Breast epithelium (tissue), 4 donors: ENCODE measurements at regions not wholly inside any gene's neighbourhood (a gene's known extent, or its start where the extent isn't known, plus 50 kb on each side); places are given as distances from the start of the nearest gene placed in this dataset.

Source experiments
- DNase-seq, 2 donors: peaks; one replicate each; pipeline ENCODE4 v3.0.0-alpha.2; 2019; ENCODE audit warnings: low spot score in 2 of 2
- H3K27ac ChIP-seq, 2 donors: fragments of 200-600 bp; sonication (generic) in 1 of 2; one replicate each; pipeline ENCODE4 v1.5.1; 2016 to 2019; ENCODE audit warnings: mild to moderate bottlenecking in 1 of 2
- H3K27me3 ChIP-seq, 2 donors: fragments of 200-600 bp; sonication (generic) in 1 of 2; one replicate each; pipeline versions ENCODE4 v1.5.1 to v1.6.0; 2017 to 2019; ENCODE audit warnings: control low read depth in 1 of 2, mild to moderate bottlenecking in 1 of 2
- H3K36me3 ChIP-seq: fragments of 200-600 bp; one replicate; pipeline ENCODE4 v1.5.1; 2019
- H3K4me1 ChIP-seq, 2 donors: fragments of 200-600 bp; sonication (generic); one replicate each; pipeline ENCODE4 v1.5.1; 2016 to 2019; ENCODE audit warnings: control low read depth in 1 of 2
- H3K4me3 ChIP-seq, 3 donors: fragments of 200-600 bp; sonication (generic); 1 replicate in 2 of 3; 2 replicates in 1 of 3; pipeline ENCODE4 v1.5.1; 2016 to 2019; ENCODE audit warnings: mild to moderate bottlenecking in 3 of 3, moderate library complexity in 2 of 3
- H3K9me3 ChIP-seq, 2 donors: fragments of 200-600 bp; sonication (generic) in 1 of 2; one replicate each; pipeline ENCODE4 v1.5.1; 2016 to 2019; ENCODE audit warnings: control low read depth in 1 of 2
- POLR2A ChIP-seq: fragments of 450-650 bp; IDR thresholded peaks from one replicate; pipeline ENCODE4 v1.6.1; 2016; ENCODE audit warnings: antibody characterized with exemption, mild to moderate bottlenecking, moderate library complexity
- POLR2AphosphoS5 ChIP-seq, 3 donors: sonication (generic); formaldehyde crosslinking; IDR thresholded peaks; one replicate each; pipeline ENCODE4 v1.6.1; 2017; ENCODE audit warnings: antibody characterized with exemption in 3 of 3
- intact Hi-C: fragments of 100-400 bp; cut with DNase I; formaldehyde crosslinking; loops from one replicate; pipeline ENCODE4 v1.15.1; 2023; ENCODE audit warnings: low total_unique reads
- TF ChIP-seq, protein P1 (sequence below), 3 donors: fragments of 450-650 bp; IDR thresholded peaks; one replicate each; pipeline ENCODE4 v1.5.1; 2016 to 2017; ENCODE audit warnings: antibody characterized with exemption in 3 of 3, mild to moderate bottlenecking in 3 of 3, moderate library complexity in 3 of 3

DNA sequence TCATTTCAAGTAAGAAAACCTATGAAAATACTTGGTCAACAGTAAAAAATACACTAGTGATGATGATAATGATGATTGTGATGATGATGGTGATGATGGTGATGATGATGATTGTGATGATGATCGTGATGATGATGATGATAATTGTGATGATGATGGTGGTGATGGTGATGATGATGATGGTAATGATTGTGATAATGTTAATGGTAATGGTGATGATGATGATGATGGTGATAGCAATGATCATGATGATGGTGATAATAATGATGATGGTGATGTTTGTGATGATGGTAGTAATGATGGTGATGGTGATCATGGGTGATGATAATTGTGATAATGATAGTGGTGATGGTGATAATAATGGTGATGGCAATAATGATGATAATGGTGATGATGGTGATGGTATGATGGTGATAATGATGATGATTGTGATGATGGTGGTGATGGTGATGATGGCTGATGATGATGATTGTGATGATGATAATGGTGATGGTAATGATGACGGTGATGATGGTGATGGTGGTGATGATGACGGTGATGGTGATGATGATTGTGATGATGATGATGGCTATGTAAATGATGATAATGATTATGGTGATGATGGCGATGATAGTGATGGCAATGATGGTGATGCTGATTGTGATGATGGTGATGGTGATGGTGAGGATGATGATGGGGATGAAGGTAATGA lies 62.1 kb downstream of the VCX3A start:
- intact Hi-C loops = no loop called here
- DNase-seq = no peak
- no peaks in the 10 kb centered on the region for H3K27me3 ChIP-seq
- TF ChIP-seq POLR2A = no peak
- no peak for TF ChIP-seq POLR2AphosphoS5 (IDR thresholded peaks at IDR 0.05)
- TF ChIP-seq, protein P1, sequence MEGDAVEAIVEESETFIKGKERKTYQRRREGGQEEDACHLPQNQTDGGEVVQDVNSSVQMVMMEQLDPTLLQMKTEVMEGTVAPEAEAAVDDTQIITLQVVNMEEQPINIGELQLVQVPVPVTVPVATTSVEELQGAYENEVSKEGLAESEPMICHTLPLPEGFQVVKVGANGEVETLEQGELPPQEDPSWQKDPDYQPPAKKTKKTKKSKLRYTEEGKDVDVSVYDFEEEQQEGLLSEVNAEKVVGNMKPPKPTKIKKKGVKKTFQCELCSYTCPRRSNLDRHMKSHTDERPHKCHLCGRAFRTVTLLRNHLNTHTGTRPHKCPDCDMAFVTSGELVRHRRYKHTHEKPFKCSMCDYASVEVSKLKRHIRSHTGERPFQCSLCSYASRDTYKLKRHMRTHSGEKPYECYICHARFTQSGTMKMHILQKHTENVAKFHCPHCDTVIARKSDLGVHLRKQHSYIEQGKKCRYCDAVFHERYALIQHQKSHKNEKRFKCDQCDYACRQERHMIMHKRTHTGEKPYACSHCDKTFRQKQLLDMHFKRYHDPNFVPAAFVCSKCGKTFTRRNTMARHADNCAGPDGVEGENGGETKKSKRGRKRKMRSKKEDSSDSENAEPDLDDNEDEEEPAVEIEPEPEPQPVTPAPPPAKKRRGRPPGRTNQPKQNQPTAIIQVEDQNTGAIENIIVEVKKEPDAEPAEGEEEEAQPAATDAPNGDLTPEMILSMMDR (IDR thresholded peaks at IDR 0.05) = no peak
- H3K4me1 ChIP-seq = no peaks in the 10 kb centered on the region
- H3K9me3 ChIP-seq = peaks cover 0 to 4% of the 10 kb centered on the region in 2 donors
- H3K27ac ChIP-seq = no peak overlapping the region
- no peaks in the 10 kb centered on the region for H3K36me3 ChIP-seq
- H3K4me3 ChIP-seq = no peak overlapping the region

DNA sequence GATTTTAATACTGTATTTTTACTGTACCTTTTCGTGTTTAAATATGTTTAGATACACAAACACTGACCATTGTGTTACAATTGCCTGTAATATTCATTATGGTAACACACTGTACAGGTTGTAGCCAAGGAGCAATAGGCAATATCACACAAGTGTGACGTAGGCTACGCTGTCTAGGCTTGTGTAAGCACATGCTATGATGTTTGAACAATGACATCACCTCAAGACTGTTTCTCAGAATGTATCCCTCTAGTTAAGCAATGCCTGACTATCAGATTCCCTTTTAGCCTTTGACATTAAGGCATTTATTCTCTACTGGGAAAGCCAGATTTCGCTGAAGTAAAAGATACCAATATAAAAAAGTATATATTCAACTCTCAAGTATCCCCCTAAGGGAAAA lies 66.2 kb downstream of the VCX3A start:
- intact Hi-C loops = no loop called here
- H3K36me3 ChIP-seq = no peaks in the 10 kb centered on the region
- H3K9me3 ChIP-seq = peaks cover 0 to 4% of the 10 kb centered on the region in 2 donors

GRCh38 chrX:6465756-6466155 lies 69.2 kb downstream of the VCX3A start:
- no peak overlapping the region for H3K27ac ChIP-seq
- intact Hi-C loops = no loop called here
- H3K27me3 ChIP-seq = no peaks in the 10 kb centered on the region
- TF ChIP-seq, protein P1 (IDR thresholded peaks at IDR 0.05) = no peak
- no peak for TF ChIP-seq POLR2A
- TF ChIP-seq POLR2AphosphoS5 (IDR thresholded peaks at IDR 0.05) = no peak
- H3K9me3 ChIP-seq = no peaks in the 10 kb centered on the region
- no peaks in the 10 kb centered on the region for H3K4me1 ChIP-seq
- H3K4me3 ChIP-seq = no peak overlapping the region
- no peak for DNase-seq
- no peaks in the 10 kb centered on the region for H3K36me3 ChIP-seq

More for the DNA sequence above, 66.2 kb downstream of the VCX3A start:
- no peak for DNase-seq
- H3K27ac ChIP-seq = no peak overlapping the region
- TF ChIP-seq, protein P1 (IDR thresholded peaks at IDR 0.05) = no peak
- no peak for TF ChIP-seq POLR2A
- TF ChIP-seq POLR2AphosphoS5 (IDR thresholded peaks at IDR 0.05) = no peak
- no peak overlapping the region for H3K4me3 ChIP-seq
- no peaks in the 10 kb centered on the region for H3K4me1 ChIP-seq
- H3K27me3 ChIP-seq = no peaks in the 10 kb centered on the region

DNA sequence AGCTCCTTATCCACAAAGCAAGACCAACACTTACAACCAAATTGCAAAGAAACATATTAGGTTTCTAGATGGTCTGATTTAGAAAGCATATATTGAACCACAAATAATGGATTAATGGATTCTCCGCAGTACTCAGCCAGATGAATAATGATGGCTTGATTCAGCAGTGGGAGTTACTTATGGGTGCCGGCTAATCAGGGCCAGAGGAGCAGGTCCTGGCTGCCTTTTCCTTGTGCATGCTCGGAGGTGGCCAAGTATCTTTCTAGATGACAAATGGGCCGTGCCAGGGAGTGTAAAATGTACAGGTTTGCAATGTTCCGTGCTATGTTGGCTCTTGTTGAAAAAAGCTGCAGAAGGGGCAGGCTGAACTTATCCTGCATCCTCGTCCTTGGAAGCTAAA lies 70.2 kb downstream of the VCX3A start:
- TF ChIP-seq POLR2AphosphoS5 (IDR thresholded peaks at IDR 0.05) = no peak
- TF ChIP-seq, protein P1 (IDR thresholded peaks at IDR 0.05) = no peak
- no peak for TF ChIP-seq POLR2A
- no peak for DNase-seq

DNA sequence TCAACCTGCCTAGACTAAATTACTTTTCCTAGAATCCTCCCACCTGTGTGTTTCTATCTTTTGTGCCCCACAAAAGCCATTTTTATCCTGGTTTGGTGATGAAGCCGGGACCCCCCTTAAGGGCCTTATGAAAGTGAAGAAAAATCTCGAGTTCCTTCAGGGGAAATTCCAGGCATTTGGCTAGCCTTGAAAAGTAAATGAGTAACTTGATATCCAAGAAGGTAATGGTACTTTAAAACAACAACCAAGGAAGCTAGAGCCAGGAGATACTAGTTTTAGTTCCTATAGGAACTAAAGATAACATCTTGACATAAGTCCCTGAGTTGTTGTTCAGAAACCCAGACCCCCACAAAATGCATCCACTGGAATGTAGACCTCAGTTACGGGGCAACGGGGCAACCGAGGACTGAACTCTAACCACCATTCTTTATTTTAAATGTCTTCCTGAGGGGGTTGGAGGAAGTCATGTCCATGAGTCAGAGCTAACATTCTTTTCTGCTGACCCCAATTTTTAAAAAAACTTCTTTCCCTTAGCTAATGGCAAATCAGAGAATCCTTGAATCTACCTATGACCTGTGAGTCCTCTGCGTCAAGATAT lies 73.9 kb downstream of the VCX3A start:
- Histone ChIP-seq H3K27ac (no peak overlapping the region), H3K36me3 (no peaks in the 10 kb centered on the region), H3K4me3 (no peak overlapping the region), H3K9me3 (no peaks in the 10 kb centered on the region), H3K27me3 (no peaks in the 10 kb centered on the region), H3K4me1 (no peaks in the 10 kb centered on the region)
- DNase-seq = no peak
- intact Hi-C loops = no loop called here
- TF ChIP-seq POLR2AphosphoS5 (IDR thresholded peaks at IDR 0.05) = no peak
- TF ChIP-seq, protein P1 (IDR thresholded peaks at IDR 0.05) = no peak
- no peak for TF ChIP-seq POLR2A

More for the DNA sequence above, 70.2 kb downstream of the VCX3A start:
- H3K36me3 ChIP-seq = no peaks in the 10 kb centered on the region
- no peak overlapping the region for H3K27ac ChIP-seq
- intact Hi-C loops = no loop called here
- no peaks in the 10 kb centered on the region for H3K4me1 ChIP-seq
- no peaks in the 10 kb centered on the region for H3K9me3 ChIP-seq
- no peaks in the 10 kb centered on the region for H3K27me3 ChIP-seq
- H3K4me3 ChIP-seq = no peak overlapping the region
